ENCODE measurements at regions not wholly inside any gene's neighbourhood (a gene's known extent, or its start where the extent isn't known, plus 50 kb on each side); places are given as distances from the start of the nearest gene placed in this dataset.

- TF ChIP-seq CTCF (IDR thresholded peaks at IDR 0.05): no peak
- TF ChIP-seq POLR2A (IDR thresholded peaks at IDR 0.05): no peak
These were observed 501.6 kb upstream of the MKI67 start for GRCh38 chr10:128627811-128628210.
